Liver (tissue), 8 donors: ENCODE measurements at regions not wholly inside any gene's neighbourhood (a gene's known extent, or its start where the extent isn't known, plus 50 kb on each side); places are given as distances from the start of the nearest gene placed in this dataset.

ENCODE experiments used
- DNase-seq: peaks from one replicate; pipeline ENCODE4 v3.0.0-alpha.2; 2017; ENCODE audit warnings: low spot score
- H3K27ac ChIP-seq, 2 donors: one replicate each; pipeline ENCODE4 v1.7.0; 2013; ENCODE audit warnings: inconsistent platforms in 2 of 2, low read length in 2 of 2, control low read depth in 1 of 2, low read depth in 1 of 2, mild to moderate bottlenecking in 1 of 2
- H3K27me3 ChIP-seq, 4 donors: one replicate each; pipeline versions ENCODE4 v1.6.1 to v1.7.0; 2013; ENCODE audit warnings: low read length in 3 of 4, inconsistent platforms in 1 of 4, mild to moderate bottlenecking in 1 of 4, moderate library complexity in 1 of 4; ENCODE audit not compliant: control insufficient read depth in 4 of 4, insufficient read depth in 4 of 4
- H3K36me3 ChIP-seq, 4 donors: one replicate each; pipeline versions ENCODE4 v1.6.1 to v1.7.0; 2013; ENCODE audit warnings: low read length in 3 of 4, mild to moderate bottlenecking in 3 of 4, low read depth in 1 of 4, moderate library complexity in 1 of 4; ENCODE audit not compliant: control insufficient read depth in 4 of 4, insufficient read depth in 3 of 4
- H3K4me1 ChIP-seq, 4 donors: one replicate each; pipeline versions ENCODE4 v1.6.1 to v1.7.0; 2013; ENCODE audit warnings: low read length in 3 of 4, mild to moderate bottlenecking in 3 of 4, moderate library complexity in 1 of 4; ENCODE audit not compliant: control insufficient read depth in 4 of 4, insufficient read depth in 4 of 4
- H3K4me3 ChIP-seq, 3 donors: one replicate each; pipeline versions ENCODE4 v1.6.1 to v1.7.0; 2013; ENCODE audit warnings: low read length in 3 of 3, control low read depth in 1 of 3, low read depth in 1 of 3, mild to moderate bottlenecking in 1 of 3
- H3K9ac ChIP-seq, 2 donors: one replicate each; pipeline ENCODE4 v1.7.0; 2013; ENCODE audit warnings: low read length in 2 of 2, mild to moderate bottlenecking in 2 of 2, moderate library complexity in 2 of 2, control low read depth in 1 of 2, low read depth in 1 of 2
- H3K9me3 ChIP-seq, 4 donors: one replicate each; pipeline versions ENCODE4 v1.6.1 to v1.7.0; 2013; ENCODE audit warnings: low read length in 3 of 4; ENCODE audit not compliant: control insufficient read depth in 4 of 4
- CTCF ChIP-seq: fragments of 150-350 bp; IDR thresholded peaks from 2 replicates; pipeline ENCODE4 v1.5.1; 2017; ENCODE audit warnings: improper control_type of control experiment, low read depth, low read length; ENCODE audit not compliant: missing input control
- EGR1 ChIP-seq, 2 donors: IDR thresholded peaks; 2 replicates each; pipeline ENCODE4 v1.6.1; 2016 to 2018; ENCODE audit warnings: antibody characterized with exemption in 2 of 2, low read depth in 2 of 2
- FOXA1 ChIP-seq: IDR thresholded peaks from 2 replicates; pipeline ENCODE4 v1.6.1; 2016; ENCODE audit warnings: antibody characterized with exemption
- FOXA2 ChIP-seq: IDR thresholded peaks from 2 replicates; pipeline ENCODE4 v1.6.1; 2016; ENCODE audit warnings: antibody characterized with exemption
- GABPA ChIP-seq, 2 donors: IDR thresholded peaks in 1 of 2; conservative IDR thresholded peaks in 1 of 2; 2 replicates each; pipeline ENCODE4 v1.6.1; 2016; ENCODE audit warnings: antibody characterized with exemption in 2 of 2, mild to moderate bottlenecking in 1 of 2, moderate library complexity in 1 of 2
- HNF4A ChIP-seq, 2 donors: conservative IDR thresholded peaks; 2 replicates each; pipeline ENCODE4 v1.6.1; 2016; ENCODE audit warnings: antibody characterized with exemption in 2 of 2, mild to moderate bottlenecking in 2 of 2
- HNF4G ChIP-seq: IDR thresholded peaks from 2 replicates; pipeline ENCODE4 v1.6.1; 2016; ENCODE audit warnings: antibody characterized with exemption
- JUND ChIP-seq, 2 donors: IDR thresholded peaks; 2 replicates each; pipeline ENCODE4 v1.6.1; 2016; ENCODE audit warnings: antibody characterized with exemption in 2 of 2
- NR2F2 ChIP-seq: IDR thresholded peaks from 2 replicates; pipeline ENCODE4 v1.6.1; 2016; ENCODE audit warnings: antibody characterized with exemption
- RAD21 ChIP-seq, 2 donors: IDR thresholded peaks; 2 replicates each; pipeline ENCODE4 v1.6.1; 2016; ENCODE audit warnings: antibody characterized with exemption in 2 of 2, mild to moderate bottlenecking in 2 of 2
- RXRA ChIP-seq, 2 donors: IDR thresholded peaks; 2 replicates each; pipeline ENCODE4 v1.6.1; 2017 to 2018; ENCODE audit warnings: antibody characterized with exemption in 2 of 2, mild to moderate bottlenecking in 1 of 2
- SP1 ChIP-seq: IDR thresholded peaks from 2 replicates; pipeline ENCODE4 v1.6.1; 2018; ENCODE audit warnings: antibody characterized with exemption, mild to moderate bottlenecking
- TAF1 ChIP-seq: conservative IDR thresholded peaks from 2 replicates; pipeline ENCODE4 v1.6.1; 2016; ENCODE audit warnings: antibody characterized with exemption, mild to moderate bottlenecking
- YY1 ChIP-seq: IDR thresholded peaks from 2 replicates; pipeline ENCODE4 v1.6.1; 2016; ENCODE audit warnings: antibody characterized with exemption, mild to moderate bottlenecking
- WGBS: extraction: QIAGEN DNeasy Blood & Tissue Kit; methylation state at CpG from one replicate; pipeline ENCODE4 v1.1.7; 2013; 5-methylcytosine and 5-hydroxymethylcytosine counted together
- TF ChIP-seq, protein P1 (sequence below): IDR thresholded peaks from 2 replicates; pipeline ENCODE4 v1.6.1; 2016; ENCODE audit warnings: antibody characterized with exemption, mild to moderate bottlenecking
- TF ChIP-seq, protein P2 (sequence below): IDR thresholded peaks from 2 replicates; pipeline ENCODE4 v1.6.1; 2016; ENCODE audit warnings: antibody characterized with exemption
- TF ChIP-seq, protein P3 (sequence below): IDR thresholded peaks from 2 replicates; pipeline ENCODE4 v1.6.1; 2016; ENCODE audit warnings: antibody characterized with exemption
- TF ChIP-seq, protein P4 (sequence below): IDR thresholded peaks from 2 replicates; pipeline ENCODE4 v1.6.1; 2016; ENCODE audit warnings: antibody characterized with exemption
- donor health status: healthy.
- donor health status: healthy.
- donor health status: healthy.
- donor health status: healthy.
- donor health status: healthy.

DNA sequence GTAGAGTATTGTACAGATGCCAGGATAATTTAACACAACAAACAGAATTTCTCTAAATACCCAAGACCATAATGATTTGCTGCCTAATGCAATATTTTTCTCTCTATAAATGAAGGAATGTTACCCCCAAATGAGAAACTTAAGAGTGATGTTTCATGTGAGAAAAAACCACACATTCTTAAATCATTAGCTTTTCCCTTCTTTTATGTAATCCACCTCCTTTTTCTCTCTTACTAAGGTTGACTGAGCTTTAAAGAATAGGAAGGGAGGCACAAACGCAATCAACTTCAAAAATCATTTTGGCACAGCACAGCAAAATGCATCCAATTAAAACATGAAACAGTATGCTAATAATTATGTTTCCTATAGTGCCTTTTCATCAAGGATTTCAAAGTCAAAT, 698.1 kb upstream of the CDH2 start:
- H3K9me3 ChIP-seq = no peaks in the 10 kb centered on the region
- TF ChIP-seq TAF1 (no peak), HNF4A (conservative IDR thresholded peaks at IDR 0.05) (no peak), HNF4G (no peak), JUND (IDR thresholded peaks at IDR 0.05) (no peak), FOXA2 (no peak), EGR1 (IDR thresholded peaks at IDR 0.05; ENCODE audit: low read depth in 2 of 2) (no peak), NR2F2 (no peak), RAD21 (IDR thresholded peaks at IDR 0.05) (no peak), SP1 (no peak), CTCF (no peak), GABPA (IDR thresholded peaks at IDR 0.05 in 1 of 2, conservative IDR thresholded peaks at IDR 0.05 in 1 of 2) (no peak), FOXA1 (no peak), YY1 (no peak), RXRA (IDR thresholded peaks at IDR 0.05) (no peak)
- TF ChIP-seq, protein P1, sequence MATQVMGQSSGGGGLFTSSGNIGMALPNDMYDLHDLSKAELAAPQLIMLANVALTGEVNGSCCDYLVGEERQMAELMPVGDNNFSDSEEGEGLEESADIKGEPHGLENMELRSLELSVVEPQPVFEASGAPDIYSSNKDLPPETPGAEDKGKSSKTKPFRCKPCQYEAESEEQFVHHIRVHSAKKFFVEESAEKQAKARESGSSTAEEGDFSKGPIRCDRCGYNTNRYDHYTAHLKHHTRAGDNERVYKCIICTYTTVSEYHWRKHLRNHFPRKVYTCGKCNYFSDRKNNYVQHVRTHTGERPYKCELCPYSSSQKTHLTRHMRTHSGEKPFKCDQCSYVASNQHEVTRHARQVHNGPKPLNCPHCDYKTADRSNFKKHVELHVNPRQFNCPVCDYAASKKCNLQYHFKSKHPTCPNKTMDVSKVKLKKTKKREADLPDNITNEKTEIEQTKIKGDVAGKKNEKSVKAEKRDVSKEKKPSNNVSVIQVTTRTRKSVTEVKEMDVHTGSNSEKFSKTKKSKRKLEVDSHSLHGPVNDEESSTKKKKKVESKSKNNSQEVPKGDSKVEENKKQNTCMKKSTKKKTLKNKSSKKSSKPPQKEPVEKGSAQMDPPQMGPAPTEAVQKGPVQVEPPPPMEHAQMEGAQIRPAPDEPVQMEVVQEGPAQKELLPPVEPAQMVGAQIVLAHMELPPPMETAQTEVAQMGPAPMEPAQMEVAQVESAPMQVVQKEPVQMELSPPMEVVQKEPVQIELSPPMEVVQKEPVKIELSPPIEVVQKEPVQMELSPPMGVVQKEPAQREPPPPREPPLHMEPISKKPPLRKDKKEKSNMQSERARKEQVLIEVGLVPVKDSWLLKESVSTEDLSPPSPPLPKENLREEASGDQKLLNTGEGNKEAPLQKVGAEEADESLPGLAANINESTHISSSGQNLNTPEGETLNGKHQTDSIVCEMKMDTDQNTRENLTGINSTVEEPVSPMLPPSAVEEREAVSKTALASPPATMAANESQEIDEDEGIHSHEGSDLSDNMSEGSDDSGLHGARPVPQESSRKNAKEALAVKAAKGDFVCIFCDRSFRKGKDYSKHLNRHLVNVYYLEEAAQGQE = no peak
- TF ChIP-seq, protein P2, sequence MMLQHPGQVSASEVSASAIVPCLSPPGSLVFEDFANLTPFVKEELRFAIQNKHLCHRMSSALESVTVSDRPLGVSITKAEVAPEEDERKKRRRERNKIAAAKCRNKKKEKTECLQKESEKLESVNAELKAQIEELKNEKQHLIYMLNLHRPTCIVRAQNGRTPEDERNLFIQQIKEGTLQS = no peak
- TF ChIP-seq, protein P3, sequence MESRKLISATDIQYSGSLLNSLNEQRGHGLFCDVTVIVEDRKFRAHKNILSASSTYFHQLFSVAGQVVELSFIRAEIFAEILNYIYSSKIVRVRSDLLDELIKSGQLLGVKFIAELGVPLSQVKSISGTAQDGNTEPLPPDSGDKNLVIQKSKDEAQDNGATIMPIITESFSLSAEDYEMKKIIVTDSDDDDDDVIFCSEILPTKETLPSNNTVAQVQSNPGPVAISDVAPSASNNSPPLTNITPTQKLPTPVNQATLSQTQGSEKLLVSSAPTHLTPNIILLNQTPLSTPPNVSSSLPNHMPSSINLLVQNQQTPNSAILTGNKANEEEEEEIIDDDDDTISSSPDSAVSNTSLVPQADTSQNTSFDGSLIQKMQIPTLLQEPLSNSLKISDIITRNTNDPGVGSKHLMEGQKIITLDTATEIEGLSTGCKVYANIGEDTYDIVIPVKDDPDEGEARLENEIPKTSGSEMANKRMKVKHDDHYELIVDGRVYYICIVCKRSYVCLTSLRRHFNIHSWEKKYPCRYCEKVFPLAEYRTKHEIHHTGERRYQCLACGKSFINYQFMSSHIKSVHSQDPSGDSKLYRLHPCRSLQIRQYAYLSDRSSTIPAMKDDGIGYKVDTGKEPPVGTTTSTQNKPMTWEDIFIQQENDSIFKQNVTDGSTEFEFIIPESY = no peak
- TF ChIP-seq, protein P4, sequence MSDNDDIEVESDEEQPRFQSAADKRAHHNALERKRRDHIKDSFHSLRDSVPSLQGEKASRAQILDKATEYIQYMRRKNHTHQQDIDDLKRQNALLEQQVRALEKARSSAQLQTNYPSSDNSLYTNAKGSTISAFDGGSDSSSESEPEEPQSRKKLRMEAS = no peak
- H3K27me3 ChIP-seq = no peaks in the 10 kb centered on the region
- no peak overlapping the region for H3K9ac ChIP-seq
- no peaks in the 10 kb centered on the region for H3K4me1 ChIP-seq
- DNase-seq = no peak
- H3K4me3 ChIP-seq = no peak overlapping the region
- no peak overlapping the region for H3K27ac ChIP-seq
- 77% methylated on average over 1 of the region's 1 CpG for WGBS
- H3K36me3 ChIP-seq = no peaks in the 10 kb centered on the region
